ENCODE measurements at regions not wholly inside any gene's neighbourhood (a gene's known extent, or its start where the extent isn't known, plus 50 kb on each side); places are given as distances from the start of the nearest gene placed in this dataset.

GRCh38 chr5:163585206-163585605 lies 79.8 kb downstream of the MAT2B start:
- Histone ChIP-seq H3K9ac (ENCODE audit: control insufficient read depth, insufficient read depth, low read length) (no peak overlapping the region), H4K20me1 (ENCODE audit: control insufficient read depth, insufficient read depth) (no peaks in the 10 kb centered on the region; the same call in 1 of the 2 replicates), H3K4me3 (no peak overlapping the region), H3K4me1 (ENCODE audit: control insufficient read depth, insufficient read depth, low read length) (no peaks in the 10 kb centered on the region), H3K27ac (ENCODE audit: control insufficient read depth, insufficient read depth) (no peak overlapping the region), H3K36me3 (ENCODE audit: control insufficient read depth in 2 of 2, insufficient read depth in 2 of 2, low read length in 1 of 2) (no peaks in the 10 kb centered on the region), H2AFZ (ENCODE audit: control insufficient read depth, low read depth, low read length) (no peak overlapping the region), H3K27me3 (replicated peaks in 1 of 2; ENCODE audit: control insufficient read depth in 2 of 2, insufficient read depth in 2 of 2, low read length in 1 of 2) (no peaks in the 10 kb centered on the region), H3K4me2 (ENCODE audit: control insufficient read depth, insufficient read depth) (no peak overlapping the region), H3K79me2 (ENCODE audit: control insufficient read depth, insufficient read depth, low read length) (no peaks in the 10 kb centered on the region), H3K9me3 (replicated peaks; ENCODE audit: control insufficient read depth, insufficient read depth, low read length) (no peaks in the 10 kb centered on the region)
- ATAC-seq, result no peak
- ChIA-PET RAD21 (ENCODE audit: unreplicated experiment) (no interaction called here), POLR2A (no interaction called here), SMC1A (ENCODE audit: uncharacterized antibody, unreplicated experiment) (no interaction called here), CTCF (no interaction called here)
- FAIRE-seq, result no peak
- BruUV-seq (replicated peaks), result no TSS peak
- DNase-seq (ENCODE audit: low read depth, low spot score), result no peak
- 0% methylated on average over 1 of the region's 1 CpG for WGBS (ENCODE audit: insufficient coverage, insufficient replicate concordance, low lambda C conversion rate, missing lambda C conversion rate)
- in situ Hi-C loops (cut with MboI) (no loop called here), intact Hi-C loops (cut with micrococcal nuclease; ENCODE audit: unreplicated experiment) (no loop called here)
- no peak for TF ChIP-seq RFX5 (IDR thresholded peaks at IDR 0.05; ENCODE audit: low read depth, low read length)
- no peak for TF ChIP-seq SUZ12 (IDR thresholded peaks at IDR 0.05; ENCODE audit: unreplicated experiment)
- TF ChIP-seq MTA2 (IDR thresholded peaks at IDR 0.05; ENCODE audit: low read depth), result no peak
- TF ChIP-seq SMARCA5 (IDR thresholded peaks at IDR 0.05), result no peak
- TF ChIP-seq CHD4 (IDR thresholded peaks at IDR 0.05), result no peak
- TF ChIP-seq HCFC1 (IDR thresholded peaks at IDR 0.05; ENCODE audit: low read length), result no peak
- TF ChIP-seq IRF5 (IDR thresholded peaks at IDR 0.05; ENCODE audit: borderline replicate concordance), result no peak
- no peak for TF ChIP-seq MYB (IDR thresholded peaks at IDR 0.05; ENCODE audit: borderline replicate concordance, low read depth, low read length)
- no peak for TF ChIP-seq NBN (IDR thresholded peaks at IDR 0.05)
- TF ChIP-seq BHLHE40 (IDR thresholded peaks at IDR 0.05; ENCODE audit: borderline replicate concordance in 1 of 2, low read depth in 2 of 2, low read length in 1 of 2), result no peak
- TF ChIP-seq SKIL (IDR thresholded peaks at IDR 0.05; ENCODE audit: low read depth, poor library complexity, severe bottlenecking), result no peak
- TF ChIP-seq BRCA1 (IDR thresholded peaks at IDR 0.05; ENCODE audit: low read depth, low read length), result no peak
- no peak for TF ChIP-seq PKNOX1 (IDR thresholded peaks at IDR 0.05)
- no peak for TF ChIP-seq RBBP5 (conservative IDR thresholded peaks at IDR 0.05)
- TF ChIP-seq RUNX3 (IDR thresholded peaks at IDR 0.05; ENCODE audit: low read length), result no peak
- TF ChIP-seq ETV6 (conservative IDR thresholded peaks at IDR 0.05 in 1 of 2, IDR thresholded peaks at IDR 0.05 in 1 of 2; ENCODE audit: borderline replicate concordance in 1 of 2, low read depth in 1 of 2), result no peak
- TF ChIP-seq USF1 (IDR thresholded peaks at IDR 0.05; ENCODE audit: borderline replicate concordance, extremely low read length, insufficient read depth, low read depth, low read length), result no peak
- no peak for TF ChIP-seq SUPT20H (IDR thresholded peaks at IDR 0.05; ENCODE audit: borderline replicate concordance, control insufficient read depth, low read depth, low read length)

Data from GM12878 (cell line).